K562 (cell line): ENCODE measurements at regions not wholly inside any gene's neighbourhood (a gene's known extent, or its start where the extent isn't known, plus 50 kb on each side); places are given as distances from the start of the nearest gene placed in this dataset.

Source experiments
- ATAC-seq: fragments of 200-7000 bp; cut with Tn5 transposase; 3 replicates; pipeline ENCODE4 v1.9.1; 2020; ENCODE audit warnings: moderate library complexity
- BruUV-seq: library from RNA; stranded (reverse); fragments of 400-500 nt; replicated peaks from 2 replicates; lab custom pipeline; 2021; lab: Mats Ljungman, UMichigan
- CTCF ChIA-PET: fragments of 300-600 bp; formaldehyde crosslinking; extraction: SDS; loops from one replicate; lab custom pipeline; 2021; ENCODE audit warnings: low intra/inter-chr PET ratio; lab: Yijun Ruan, JAX
- POLR2A ChIA-PET: fragments of 300-600, 350-650 bp; sonication (Branson Sonifier 250); formaldehyde crosslinking; extraction: SDS; loops from one replicate; lab custom pipeline; 2021; ENCODE audit warnings: antibody characterized with exemption, inconsistent platforms; lab: Yijun Ruan, JAX
- DNase-seq, 4 experiments: peaks; one replicate each; pipeline versions ENCODE4 v3.0.0 to v3.0.0-alpha.2; 2011 to 2018; ENCODE audit warnings: low spot score in 3 of 4, mixed read lengths in 3 of 4; ENCODE audit errors: extremely low read depth in 1 of 4
- FAIRE-seq: peaks from 2 replicates; lab custom pipeline; 2011; peaks lifted over from hg19 to GRCh38; lab: Jason Lieb, UNC
- H2AFZ ChIP-seq: 2 replicates; pipeline ENCODE4 v1.6.0; 2011; ENCODE audit warnings: low read depth, low read length, control low read depth, inconsistent platforms
- H3K27ac ChIP-seq: fragments of 200-600 bp; 3 replicates; pipeline ENCODE4 v1.8.0; 2011; ENCODE audit warnings: low read depth, mild to moderate bottlenecking, control low read depth, inconsistent platforms, low read length, moderate library complexity, mixed read lengths; ENCODE audit errors: extremely low read depth
- H3K27me3 ChIP-seq, 2 experiments: fragments of 300-600 bp in 1 of 2; 2 replicates in 1 of 2; 3 replicates in 1 of 2; pipeline versions ENCODE4 v1.6.0 to v1.8.0; 2011; ENCODE audit warnings: inconsistent platforms in 2 of 2, low read length in 2 of 2, mild to moderate bottlenecking in 1 of 2, mixed read lengths in 1 of 2, moderate library complexity in 1 of 2; ENCODE audit not compliant: control insufficient read depth in 2 of 2, insufficient read depth in 2 of 2
- H3K36me3 ChIP-seq: fragments of 300-600 bp; 3 replicates; pipeline ENCODE4 v1.8.0; 2011; ENCODE audit warnings: mild to moderate bottlenecking, low read length, inconsistent platforms; ENCODE audit not compliant: control insufficient read depth, insufficient read depth
- H3K4me1 ChIP-seq, 2 experiments: fragments of 200-600 bp in 1 of 2; replicated peaks in 1 of 2; 2 replicates in 1 of 2; 3 replicates in 1 of 2; pipeline versions ENCODE4 v1.5.1 to v1.8.0; 2011; ENCODE audit warnings: inconsistent platforms in 2 of 2, low read length in 2 of 2, mild to moderate bottlenecking in 1 of 2, mixed read lengths in 1 of 2, moderate library complexity in 1 of 2; ENCODE audit not compliant: control insufficient read depth in 2 of 2, insufficient read depth in 2 of 2
- H3K4me2 ChIP-seq: 2 replicates; pipeline ENCODE4 v1.6.1; 2011; ENCODE audit warnings: low read length, control low read depth, inconsistent platforms, mixed read lengths; ENCODE audit not compliant: insufficient read depth
- H3K4me3 ChIP-seq: fragments of 200-600 bp; sonication (generic), shearing (Covaris generic); 2 replicates; pipeline ENCODE4 v1.5.1; 2016; ENCODE audit warnings: control low read depth, inconsistent platforms
- H3K79me2 ChIP-seq: fragments of 200-600 bp; 3 replicates; pipeline ENCODE4 v1.8.0; 2011; ENCODE audit warnings: low read length, inconsistent platforms; ENCODE audit not compliant: control insufficient read depth, insufficient read depth
- H3K9ac ChIP-seq, 2 experiments: 2 replicates each; pipeline versions ENCODE4 v1.6.0 to v1.6.1; 2011; ENCODE audit warnings: low read depth in 2 of 2, low read length in 2 of 2, control low read depth in 1 of 2, inconsistent platforms in 1 of 2, mild to moderate bottlenecking in 1 of 2, mixed read lengths in 1 of 2; ENCODE audit not compliant: insufficient read depth in 1 of 2
- H3K9me1 ChIP-seq: one replicate; pipeline ENCODE4 v1.6.0; 2011; ENCODE audit warnings: inconsistent platforms, mild to moderate bottlenecking, low read length, moderate library complexity; ENCODE audit not compliant: control insufficient read depth, insufficient read depth
- H3K9me3 ChIP-seq: replicated peaks from 2 replicates; pipeline ENCODE4 v1.5.1; 2011; ENCODE audit warnings: low read depth, low read length, inconsistent platforms; ENCODE audit not compliant: control insufficient read depth, insufficient read depth
- H4K20me1 ChIP-seq: replicated peaks from 2 replicates; pipeline ENCODE4 v1.6.1; 2011; ENCODE audit warnings: low read length, inconsistent platforms, mixed read lengths; ENCODE audit not compliant: control insufficient read depth, insufficient read depth
- ARNT ChIP-seq, 2 experiments: fragments of 450-650 bp; IDR thresholded peaks; 2 replicates each; pipeline ENCODE4 v1.6.1; 2016; ENCODE audit warnings: mild to moderate bottlenecking in 1 of 2
- CBFA2T3 ChIP-seq: fragments of 450-650 bp; IDR thresholded peaks from 2 replicates; pipeline ENCODE4 v1.6.1; 2017
- CTCFL ChIP-seq: IDR thresholded peaks from 2 replicates; pipeline ENCODE4 v1.6.1; 2011; ENCODE audit warnings: borderline replicate concordance, low read depth, mild to moderate bottlenecking, moderate library complexity, low read length; ENCODE audit not compliant: insufficient read depth, poor library complexity, severe bottlenecking
- DNMT1 ChIP-seq: fragments of 450-650 bp; IDR thresholded peaks from 2 replicates; pipeline ENCODE4 v1.6.1; 2016; ENCODE audit warnings: antibody characterized with exemption, mild to moderate bottlenecking
- ELK1 ChIP-seq: sonication (generic); formaldehyde crosslinking; IDR thresholded peaks from 2 replicates; pipeline ENCODE4 v1.8.1; 2022; ENCODE audit warnings: missing genetic modification reagents
- FOS ChIP-seq: IDR thresholded peaks from 3 replicates; pipeline ENCODE4 v1.6.1; 2011; ENCODE audit not compliant: insufficient read length; ENCODE audit errors: extremely low read depth
- FOXK2 ChIP-seq, 2 experiments: fragments of 450-650 bp; IDR thresholded peaks in 1 of 2; conservative IDR thresholded peaks in 1 of 2; 2 replicates each; pipeline ENCODE4 v1.6.1; 2016; ENCODE audit warnings: low read depth in 2 of 2, mild to moderate bottlenecking in 1 of 2
- KLF6 ChIP-seq: fragments of 250-450 bp; sonication (Bioruptor Pico); IDR thresholded peaks from 2 replicates; pipeline ENCODE4 v1.4.0; 2020; ENCODE audit warnings: mild to moderate bottlenecking, moderate library complexity, borderline replicate concordance
- SMAD1 ChIP-seq: fragments of 150-350 bp; IDR thresholded peaks from 2 replicates; pipeline ENCODE4 v1.6.1; 2014; ENCODE audit warnings: low read length, low read depth; ENCODE audit not compliant: partially characterized antibody
- ZNF212 ChIP-seq: fragments of 450-650 bp; formaldehyde crosslinking; IDR thresholded peaks from 2 replicates; pipeline ENCODE4 v1.4.0; 2020; ENCODE audit warnings: mild to moderate bottlenecking
- ZNF507 ChIP-seq: conservative IDR thresholded peaks from 2 replicates; pipeline ENCODE4 v1.6.1; 2017; ENCODE audit warnings: missing genetic modification characterization, missing compliant biosample characterization
- ZNF699 ChIP-seq: fragments of 250-450 bp; sonication (Bioruptor Pico); IDR thresholded peaks from 2 replicates; pipeline ENCODE4 v1.8.0; 2021; ENCODE audit warnings: mild to moderate bottlenecking, moderate library complexity; ENCODE audit not compliant: insufficient replicate concordance
- whole genome bisulfite sequencing: fragments of 100-300 bp; shearing (Covaris generic); methylation state at CpG from one replicate; pipeline ENCODE4 v1.1.6; 2016; ENCODE audit warnings: low coverage, mixed read lengths; ENCODE audit not compliant: insufficient coverage; ENCODE audit errors: missing lambda C conversion rate; 5-methylcytosine and 5-hydroxymethylcytosine counted together
- in situ Hi-C: fragments of 300-500 bp; cut with MboI; formaldehyde crosslinking; loops from 4 replicates; pipeline ENCODE4 v1.15.0; 2018; ENCODE audit warnings: inconsistent platforms, mixed read lengths
- intact Hi-C: fragments of 100-400 bp; cut with micrococcal nuclease; formaldehyde crosslinking; loops from 2 replicates; pipeline ENCODE4 v1.14.2; 2022

GRCh38 chr12:58580095-58580494 lies 340.2 kb downstream of the LRIG3 start:
- no peak overlapping the region for H3K4me3 ChIP-seq
- no peak overlapping the region for H3K27ac ChIP-seq
- H3K9me1 ChIP-seq: no peaks in the 10 kb centered on the region
- H3K79me2 ChIP-seq: no peaks in the 10 kb centered on the region
- no peaks in the 10 kb centered on the region; the same call in 1 of the 2 replicates for H3K9me3 ChIP-seq
- CTCF ChIA-PET: no interaction called here
- no TSS peak for BruUV-seq
- H3K9ac ChIP-seq: no peak overlapping the region
- H4K20me1 ChIP-seq: no peaks in the 10 kb centered on the region
- FAIRE-seq (no peak), ATAC-seq (no peak), DNase-seq (no peak)
- H3K36me3 ChIP-seq: no peaks in the 10 kb centered on the region
- POLR2A ChIA-PET: no interaction called here
- in situ Hi-C loops (no loop called here), intact Hi-C loops (no loop called here)
- H3K27me3 ChIP-seq: no peaks in the 10 kb centered on the region
- WGBS: 0% methylated on average over 3 of the region's 3 CpGs
- TF ChIP-seq ZNF212 (CRISPR knock-in tag) (no peak), KLF6 (no peak), ELK1 (CRISPR knock-in tag) (no peak), CBFA2T3 (no peak), ZNF507 (no peak)
- no peak overlapping the region for H3K4me2 ChIP-seq
- H2AFZ ChIP-seq: no peak overlapping the region
- H3K4me1 ChIP-seq: no peaks in the 10 kb centered on the region

GRCh38 chr12:58583529-58583928 lies 336.8 kb downstream of the LRIG3 start:
- Histone ChIP-seq H3K9ac (no peak overlapping the region), H4K20me1 (no peaks in the 10 kb centered on the region), H3K9me3 (no peaks in the 10 kb centered on the region), H3K79me2 (no peaks in the 10 kb centered on the region), H3K4me1 (no peaks in the 10 kb centered on the region), H3K36me3 (no peaks in the 10 kb centered on the region), H3K4me3 (no peak overlapping the region), H3K27me3 (no peaks in the 10 kb centered on the region), H3K27ac (no peak overlapping the region), H3K4me2 (no peak overlapping the region), H3K9me1 (no peaks in the 10 kb centered on the region), H2AFZ (no peak overlapping the region)
- intact Hi-C loops: no loop called here
- 0% methylated on average over 2 of the region's 2 CpGs for WGBS
- CTCF ChIA-PET: no interaction called here
- ATAC-seq (no peak), DNase-seq (no peak), FAIRE-seq (no peak)
- in situ Hi-C loops: no loop called here
- TF ChIP-seq ZNF699 (CRISPR knock-in tag) (no peak), DNMT1 (no peak), ARNT (IDR thresholded peaks at IDR 0.05) (no peak), FOS (no peak), FOXK2 (conservative IDR thresholded peaks at IDR 0.05 in 1 of 2, IDR thresholded peaks at IDR 0.05 in 1 of 2; ENCODE audit: low read depth in 2 of 2) (no peak), SMAD1 (no peak), CTCFL (no peak)
- POLR2A ChIA-PET: no interaction called here
- BruUV-seq: no TSS peak
